Endothelial cell of umbilical vein (primary cell): ENCODE measurements at regions not wholly inside any gene's neighbourhood (a gene's known extent, or its start where the extent isn't known, plus 50 kb on each side); places are given as distances from the start of the nearest gene placed in this dataset.
"Not testable (repeated sequence)": the region's sequence is repeated elsewhere in the genome, so short reads cannot be mapped to it uniquely, and the experiment has no call there.

Experiments
- BruUV-seq: library from RNA; stranded (reverse); fragments of 400-500 nt; replicated peaks from 2 replicates; lab custom pipeline; 2021; lab: Mats Ljungman, UMichigan
- CTCF ChIA-PET: fragments of 300-600, 350-600 bp; sonication (Branson Sonifier 250); formaldehyde crosslinking; loops from one replicate; lab custom pipeline; 2021; ENCODE audit warnings: antibody characterized with exemption, inconsistent platforms; lab: Charles Lee
- POLR2A ChIA-PET: fragments of 300-600, 350-600 bp; sonication (Branson Sonifier 250); formaldehyde crosslinking; loops from one replicate; lab custom pipeline; 2021; ENCODE audit warnings: antibody characterized with exemption, inconsistent platforms; lab: Charles Lee
- DNase-seq: peaks from one replicate; pipeline ENCODE4 v3.0.0-alpha.2; 2011; ENCODE audit warnings: low read depth, low spot score
- FAIRE-seq: peaks from 2 replicates; lab custom pipeline; 2011; peaks lifted over from hg19 to GRCh38; lab: Jason Lieb, UNC
- H2AFZ ChIP-seq: 2 replicates; pipeline ENCODE4 v1.6.0; 2012; ENCODE audit warnings: low read depth, low read length, control low read depth, inconsistent platforms
- H3K27ac ChIP-seq: 2 replicates; pipeline ENCODE4 v1.5.1; 2011; ENCODE audit warnings: low read depth, mild to moderate bottlenecking, control low read depth, low read length, moderate library complexity; ENCODE audit not compliant: insufficient read depth
- H3K27me3 ChIP-seq, 2 experiments: 2 replicates each; pipeline versions ENCODE4 v1.6.0 to v1.6.1; 2011; ENCODE audit warnings: low read length in 2 of 2, mixed read lengths in 1 of 2; ENCODE audit not compliant: control insufficient read depth in 2 of 2, insufficient read depth in 2 of 2
- H3K36me3 ChIP-seq, 2 experiments: 2 replicates in 1 of 2; 3 replicates in 1 of 2; pipeline ENCODE4 v1.5.1; 2011; ENCODE audit warnings: low read length in 2 of 2, mild to moderate bottlenecking in 1 of 2, moderate library complexity in 1 of 2; ENCODE audit not compliant: control insufficient read depth in 2 of 2, insufficient read depth in 2 of 2; ENCODE audit errors: extremely low read depth in 1 of 2
- H3K4me1 ChIP-seq: 3 replicates; pipeline ENCODE4 v1.5.1; 2011; ENCODE audit warnings: mild to moderate bottlenecking, low read length; ENCODE audit not compliant: control insufficient read depth, insufficient read depth; ENCODE audit errors: extremely low read depth
- H3K4me2 ChIP-seq: 2 replicates; pipeline ENCODE4 v1.6.1; 2011; ENCODE audit warnings: low read length, control low read depth, mixed read lengths; ENCODE audit not compliant: insufficient read depth
- H3K4me3 ChIP-seq, 3 experiments: fragments of 200-600 bp in 1 of 3; sonication (generic), shearing (Covaris generic) in 1 of 3; replicated peaks in 1 of 3; 2 replicates each; pipeline ENCODE4 v1.5.1; 2011 to 2016; ENCODE audit warnings: control low read depth in 3 of 3, low read length in 3 of 3, mild to moderate bottlenecking in 2 of 3, inconsistent platforms in 1 of 3, low read depth in 1 of 3, moderate library complexity in 1 of 3; ENCODE audit not compliant: insufficient read depth in 1 of 3
- H3K79me2 ChIP-seq: 2 replicates; pipeline ENCODE4 v1.6.0; 2012; ENCODE audit warnings: low read length, inconsistent platforms; ENCODE audit not compliant: control insufficient read depth, insufficient read depth
- H3K9ac ChIP-seq: replicated peaks from 2 replicates; pipeline ENCODE3; 2011; ENCODE audit warnings: low read length, control low read depth; ENCODE audit not compliant: insufficient read depth; ENCODE audit errors: extremely low read depth
- H3K9me1 ChIP-seq: replicated peaks from 3 replicates; pipeline ENCODE4 v1.6.0; 2011; ENCODE audit warnings: mild to moderate bottlenecking, low read length; ENCODE audit not compliant: control insufficient read depth, insufficient read depth; ENCODE audit errors: extremely low read depth
- H3K9me3 ChIP-seq: replicated peaks from 2 replicates; pipeline ENCODE4 v1.5.1; 2012; ENCODE audit warnings: low read length, inconsistent platforms; ENCODE audit not compliant: control insufficient read depth, insufficient read depth
- H4K20me1 ChIP-seq: replicated peaks from 2 replicates; pipeline ENCODE3; 2011; ENCODE audit warnings: mild to moderate bottlenecking, low read length; ENCODE audit not compliant: control insufficient read depth, insufficient read depth; ENCODE audit errors: extremely low read depth
- FOS ChIP-seq: IDR thresholded peaks from 2 replicates; pipeline ENCODE4 v1.6.1; 2011; ENCODE audit warnings: mild to moderate bottlenecking, low read length, moderate library complexity, borderline replicate concordance; ENCODE audit not compliant: insufficient read depth
- GATA2 ChIP-seq: IDR thresholded peaks from 2 replicates; pipeline ENCODE4 v1.7.0; 2011; ENCODE audit warnings: low read depth, mild to moderate bottlenecking, moderate library complexity, mixed read lengths, low read length; ENCODE audit not compliant: insufficient read length, insufficient read depth
- MYC ChIP-seq: IDR thresholded peaks from one replicate; pipeline ENCODE4 v1.6.1; 2011; ENCODE audit warnings: mild to moderate bottlenecking, low read depth, low read length
- POLR2A ChIP-seq: IDR thresholded peaks from 2 replicates; pipeline ENCODE4 v1.6.1; 2012; ENCODE audit warnings: low read depth, mild to moderate bottlenecking, control low read depth, low read length
- POLR2AphosphoS5 ChIP-seq: IDR thresholded peaks from 2 replicates; pipeline ENCODE4 v1.6.1; 2012; ENCODE audit warnings: low read depth, mild to moderate bottlenecking, control low read depth, low read length, moderate library complexity; ENCODE audit not compliant: insufficient read depth
- dilution Hi-C: fragments of 300-500 bp; cut with MboI; formaldehyde crosslinking; loops from one replicate; pipeline ENCODE4 v1.15.0; 2019; ENCODE audit warnings: low sequenced_read_pairs; ENCODE audit not compliant: extremely low pct_ligation_motif_present
- intact Hi-C: fragments of 100-400 bp; cut with micrococcal nuclease; formaldehyde crosslinking; loops from one replicate; pipeline ENCODE4 v1.10.0; 2022

DNA sequence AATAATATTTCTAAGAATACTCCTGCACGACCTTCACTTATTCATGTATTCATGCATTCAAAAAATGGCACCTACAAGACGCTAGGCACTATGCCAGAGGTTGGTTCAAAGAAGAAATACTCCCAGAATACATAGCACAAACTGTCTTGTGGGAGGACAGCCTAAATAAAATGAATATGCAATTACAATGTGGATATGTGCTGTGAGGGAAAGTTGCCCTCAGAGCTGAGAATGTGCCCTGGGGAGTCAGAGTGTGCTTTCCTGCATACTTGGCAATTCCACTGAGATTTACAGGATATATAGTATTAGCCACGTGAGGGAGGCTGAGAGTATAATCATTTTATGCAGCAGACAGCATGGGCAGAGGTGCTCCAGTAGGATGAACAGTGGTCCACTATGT, 872.9 kb downstream of the GRID1 start:
- POLR2A ChIA-PET: no interaction called here
- FAIRE-seq: no peak
- no peak overlapping the region for H2AFZ ChIP-seq
- no peaks in the 10 kb centered on the region for H3K9me3 ChIP-seq
- dilution Hi-C loops: no loop called here
- no peaks in the 10 kb centered on the region for H3K9me1 ChIP-seq
- H3K27me3 ChIP-seq: no peaks in the 10 kb centered on the region
- intact Hi-C loops: no loop called here
- H3K4me2 ChIP-seq: no peak overlapping the region
- no peak overlapping the region for H3K27ac ChIP-seq
- BruUV-seq: no TSS peak
- H3K4me1 ChIP-seq: no peaks in the 10 kb centered on the region
- no peaks in the 10 kb centered on the region for H3K79me2 ChIP-seq
- no peaks in the 10 kb centered on the region for H4K20me1 ChIP-seq
- DNase-seq: no peak
- no peak overlapping the region for H3K9ac ChIP-seq
- CTCF ChIA-PET: no interaction called here
- H3K36me3 ChIP-seq: no peaks in the 10 kb centered on the region
- TF ChIP-seq POLR2AphosphoS5 (no peak), POLR2A (no peak), MYC (no peak), FOS (no peak), GATA2 (no peak)
- H3K4me3 ChIP-seq: no peak overlapping the region

DNA sequence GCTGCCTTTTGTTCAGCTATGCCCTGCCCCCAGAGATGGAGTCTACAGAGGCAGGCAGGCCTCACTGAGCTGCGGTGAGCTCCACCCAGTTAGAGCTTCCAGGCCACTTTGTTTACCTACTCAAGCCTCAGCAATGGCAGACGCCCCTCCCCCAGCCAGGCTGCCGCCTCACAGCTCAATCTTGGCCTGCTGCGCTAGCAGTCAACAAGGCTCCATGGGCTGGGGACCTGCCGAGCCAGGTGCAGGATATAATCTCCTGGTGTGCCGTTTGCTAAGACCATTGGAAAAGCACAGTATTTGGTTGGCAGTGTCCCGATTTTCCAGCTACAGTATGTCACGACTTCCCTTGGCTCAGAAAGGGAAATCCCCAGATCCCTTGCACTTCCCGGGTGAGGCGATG, 862.0 kb downstream of the GRID1 start:
- H3K9me3 ChIP-seq, BruUV-seq, H3K4me2 ChIP-seq, H3K27me3 ChIP-seq, H3K9ac ChIP-seq, H3K36me3 ChIP-seq, intact Hi-C loops, H3K4me1 ChIP-seq, H4K20me1 ChIP-seq, H3K4me3 ChIP-seq, DNase-seq, H3K79me2 ChIP-seq, FAIRE-seq, POLR2A ChIA-PET, CTCF ChIA-PET, H3K9me1 ChIP-seq, dilution Hi-C loops, H3K27ac ChIP-seq, H2AFZ ChIP-seq: not testable (repeated sequence)
